K562 (cell line): ENCODE measurements at regions not wholly inside any gene's neighbourhood (a gene's known extent, or its start where the extent isn't known, plus 50 kb on each side); places are given as distances from the start of the nearest gene placed in this dataset.

Source experiments
- CHD7 ChIP-seq: fragments of 200-600 bp; sonication (generic); IDR thresholded peaks from one replicate; pipeline ENCODE4 v1.6.1; 2012; ENCODE audit warnings: mild to moderate bottlenecking, low read depth, low read length, inconsistent platforms

GRCh38 chr1:209048941-209049669, 534.4 kb upstream of the CAMK1G start (continued):
- no peak for TF ChIP-seq CHD7
